RPMI8226 (cell line): ENCODE measurements at regions not wholly inside any gene's neighbourhood (a gene's known extent, or its start where the extent isn't known, plus 50 kb on each side); places are given as distances from the start of the nearest gene placed in this dataset.
A peak's percentile ranks its signal among the peaks of the same experiment; 100 is the strongest.

Source experiments
- DNase-seq: peaks from one replicate; pipeline ENCODE4 v3.0.0-alpha.2; 2015

DNA sequence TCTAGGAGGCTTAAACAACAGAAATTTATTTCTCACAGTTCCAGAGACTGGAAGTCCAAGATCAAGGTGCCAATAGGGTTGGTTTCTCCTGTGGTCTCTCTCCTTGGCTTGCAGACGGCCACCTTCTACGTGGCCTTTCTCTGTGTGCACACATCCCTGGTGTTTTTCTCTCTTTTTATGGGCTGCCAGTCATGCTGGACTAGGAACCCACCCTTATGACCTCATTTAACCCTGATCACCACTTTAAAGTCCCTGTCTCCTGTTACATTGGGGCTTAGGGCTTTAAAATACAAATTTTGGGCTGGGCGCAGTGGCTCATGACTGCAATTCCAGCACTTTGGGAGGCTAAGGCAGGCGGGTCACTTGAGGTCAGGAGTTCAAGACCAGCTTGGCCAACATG lies 157.1 kb downstream of the TLE1 start:
- no peak for DNase-seq

DNA sequence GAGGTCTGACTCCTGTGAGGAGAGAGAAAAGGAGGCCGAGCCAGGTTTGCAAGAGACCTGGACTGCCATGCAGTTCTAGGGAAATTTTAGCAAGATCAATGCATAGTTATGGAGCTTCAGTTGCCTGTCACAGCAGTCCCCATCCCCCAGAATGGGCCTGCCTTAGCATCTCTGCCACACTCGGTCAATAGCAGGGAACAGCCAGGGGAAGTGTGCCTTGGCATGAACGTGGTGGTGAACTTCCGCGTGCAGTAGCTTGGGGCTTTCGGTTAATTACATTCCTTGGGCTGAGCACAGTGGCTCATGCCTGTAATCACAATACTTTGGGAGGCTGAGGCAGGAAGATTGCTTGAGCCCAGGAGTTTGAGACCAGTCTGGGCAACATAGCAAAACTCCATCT lies 157.8 kb downstream of the TLE1 start:
- no peak for DNase-seq

GRCh38 chr9:81530846-81531245 lies 158.5 kb downstream of the TLE1 start:
- no peak for DNase-seq

DNA sequence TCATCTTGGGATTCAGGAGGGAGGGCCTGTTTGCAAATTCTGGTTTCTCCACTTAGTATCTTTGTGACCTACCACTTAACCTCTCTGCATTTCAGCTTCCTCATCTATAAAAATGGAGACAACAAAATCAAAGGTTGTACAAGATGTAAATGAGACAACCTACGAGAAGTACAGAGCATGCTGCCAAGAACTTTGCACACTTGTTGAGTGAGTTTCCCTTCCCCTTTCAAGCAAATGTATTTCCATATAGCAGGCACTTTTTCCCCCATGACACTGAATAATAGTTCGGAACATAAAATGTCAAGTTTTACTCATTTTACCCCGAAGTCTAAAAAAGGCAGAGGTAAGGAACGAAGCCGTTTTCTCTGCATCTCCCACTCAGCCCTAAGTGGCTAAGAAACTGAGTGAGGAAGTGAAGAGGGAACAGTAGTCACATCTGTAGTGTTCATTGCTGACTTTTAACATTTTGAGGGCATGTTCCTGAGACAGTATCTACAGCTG lies 159.0 kb downstream of the TLE1 start:
- no peak for DNase-seq

- DNase-seq, result no peak
These were observed 159.7 kb downstream of the TLE1 start for GRCh38 chr9:81529556-81530193.

DNA sequence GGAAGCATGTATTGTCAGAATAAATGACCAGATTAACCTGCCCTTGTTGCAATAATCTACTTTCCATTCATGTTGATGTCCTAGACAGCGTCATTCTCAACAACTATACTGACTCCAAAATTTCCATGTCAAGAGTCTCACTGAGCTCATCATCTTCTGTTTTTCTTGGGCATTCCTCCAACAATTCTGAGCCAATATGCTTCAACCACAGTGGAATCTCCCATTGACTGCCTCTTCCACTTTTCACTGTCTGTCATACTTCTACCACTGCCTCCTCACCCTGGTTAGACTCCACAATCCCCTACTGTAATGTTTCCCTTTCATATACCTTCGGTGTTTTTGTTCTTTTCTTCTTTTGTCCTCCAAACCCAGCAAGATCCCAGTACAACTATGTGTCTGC lies 162.8 kb downstream of the TLE1 start:
- no peak for DNase-seq

GRCh38 chr9:81522716-81523551 lies 166.4 kb downstream of the TLE1 start:
- DNase-seq, result peak; percentile 22

- DNase-seq, result no peak
These were observed 167.5 kb downstream of the TLE1 start for GRCh38 chr9:81521892-81522291.

DNA sequence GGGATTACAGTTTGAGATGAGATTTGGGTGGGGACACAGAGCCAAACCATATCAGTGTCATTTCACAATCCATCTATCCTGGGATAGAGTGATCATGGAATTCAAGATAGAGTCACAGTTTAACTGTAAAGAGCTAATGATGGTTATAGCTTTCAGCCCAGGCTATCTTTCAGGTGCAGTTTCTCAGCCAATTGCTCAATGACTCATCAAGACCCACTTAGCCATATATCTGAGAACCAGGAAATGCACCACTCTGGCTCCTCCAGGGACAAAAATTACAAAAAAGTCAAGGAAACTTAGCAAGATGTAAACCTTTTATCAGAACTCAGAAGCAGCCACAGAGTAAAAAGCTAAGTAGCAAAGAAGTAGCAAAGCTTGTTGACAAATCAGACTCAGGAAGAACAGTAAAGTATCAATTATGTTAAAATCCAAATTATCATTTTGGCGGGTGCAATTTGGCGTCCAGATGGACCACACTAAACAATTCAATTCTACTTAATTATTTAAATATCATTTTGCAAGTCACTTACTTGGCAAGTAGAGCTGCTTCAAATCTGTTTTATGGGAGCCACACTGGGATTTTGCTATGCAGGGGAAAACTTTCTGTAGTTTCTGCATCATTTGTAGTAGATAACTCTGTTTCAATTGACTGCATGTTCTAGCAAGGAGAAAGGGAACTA lies 169.4 kb downstream of the TLE1 start:
- DNase-seq, result no peak

DNA sequence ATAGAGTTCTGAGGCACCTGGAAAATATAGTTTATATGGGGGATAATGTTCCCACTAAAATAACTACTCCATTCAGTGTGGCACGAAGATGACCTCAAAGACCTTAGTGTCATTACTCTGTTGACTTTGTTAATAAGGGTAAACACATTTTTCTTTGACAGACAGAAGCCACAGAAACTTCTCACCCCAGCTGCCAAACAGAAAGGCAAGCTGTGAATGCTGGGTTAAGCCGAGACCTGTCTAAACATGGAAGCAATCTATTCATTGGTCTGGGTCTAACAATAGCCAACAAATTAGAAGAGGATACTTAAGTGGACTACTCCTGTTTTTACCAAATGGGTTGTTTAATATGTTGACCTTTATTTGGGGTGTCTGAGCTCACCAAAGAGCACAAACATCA lies 171.4 kb downstream of the TLE1 start:
- no peak for DNase-seq

DNA sequence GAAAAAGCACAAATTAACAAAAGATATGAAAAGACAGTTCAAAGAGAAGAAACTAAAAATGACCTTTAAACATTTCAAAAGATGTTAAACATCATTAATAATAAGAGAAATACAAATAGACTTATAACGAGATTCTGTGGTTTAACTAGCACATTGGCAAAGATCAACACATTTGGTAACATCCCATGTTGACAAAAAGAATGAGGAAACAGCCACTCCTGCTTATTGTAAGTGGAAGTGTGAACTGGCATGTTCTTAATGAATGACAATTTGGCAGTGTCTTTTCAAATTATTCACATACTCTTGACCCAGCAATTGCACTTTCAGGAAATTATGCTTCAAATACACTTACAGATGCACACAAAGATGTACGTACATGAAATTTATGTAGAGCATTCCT lies 176.3 kb downstream of the TLE1 start:
- no peak for DNase-seq

DNA sequence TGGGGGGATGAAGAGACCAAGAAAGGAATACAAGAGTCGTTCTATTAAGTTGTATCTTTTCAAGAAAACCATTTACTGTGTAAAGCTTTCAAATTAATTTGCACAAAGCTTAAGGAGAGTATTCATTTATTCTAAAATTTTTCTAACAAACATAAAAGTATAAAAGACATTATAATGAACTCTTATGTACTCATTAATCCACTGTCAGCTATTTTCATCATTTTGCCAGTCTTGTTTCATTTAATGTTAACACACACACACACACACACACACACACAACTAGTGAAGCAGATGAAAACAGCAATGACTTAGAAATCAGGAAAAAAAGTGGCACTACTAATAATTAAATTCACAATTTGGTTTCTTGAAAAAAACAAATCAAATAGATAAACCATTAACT lies 176.7 kb downstream of the TLE1 start:
- no peak for DNase-seq

GRCh38 chr9:81508476-81508875 lies 180.9 kb downstream of the TLE1 start:
- no peak for DNase-seq

GRCh38 chr9:81506941-81507864 lies 182.1 kb downstream of the TLE1 start:
- DNase-seq, result no peak

- no peak for DNase-seq
These were observed 189.8 kb downstream of the TLE1 start for GRCh38 chr9:81499594-81499993.

GRCh38 chr9:81499021-81499454 lies 190.3 kb downstream of the TLE1 start:
- no peak for DNase-seq

GRCh38 chr9:81498576-81498975 lies 190.8 kb downstream of the TLE1 start:
- no peak for DNase-seq

DNA sequence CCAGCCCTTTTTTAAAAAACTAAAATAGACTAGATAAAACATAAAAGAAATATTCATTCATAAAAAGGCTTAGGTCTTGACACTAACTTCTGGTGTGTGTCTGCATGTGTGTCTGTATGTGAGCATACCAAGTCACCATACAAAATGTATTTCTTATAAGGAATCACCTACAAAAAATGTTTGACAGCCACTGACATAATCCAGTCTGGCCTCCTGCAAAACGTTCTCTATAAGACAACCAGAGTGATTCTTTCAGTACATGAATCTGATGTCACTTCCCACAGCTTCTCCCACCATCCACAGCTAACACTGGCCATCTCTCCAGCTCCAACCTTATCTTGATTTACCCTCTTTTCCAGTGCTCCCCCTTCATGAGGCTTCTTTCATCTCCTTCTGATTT lies 192.3 kb downstream of the TLE1 start:
- no peak for DNase-seq

- no peak for DNase-seq
These were observed 196.5 kb downstream of the TLE1 start for GRCh38 chr9:81492710-81493447.

DNA sequence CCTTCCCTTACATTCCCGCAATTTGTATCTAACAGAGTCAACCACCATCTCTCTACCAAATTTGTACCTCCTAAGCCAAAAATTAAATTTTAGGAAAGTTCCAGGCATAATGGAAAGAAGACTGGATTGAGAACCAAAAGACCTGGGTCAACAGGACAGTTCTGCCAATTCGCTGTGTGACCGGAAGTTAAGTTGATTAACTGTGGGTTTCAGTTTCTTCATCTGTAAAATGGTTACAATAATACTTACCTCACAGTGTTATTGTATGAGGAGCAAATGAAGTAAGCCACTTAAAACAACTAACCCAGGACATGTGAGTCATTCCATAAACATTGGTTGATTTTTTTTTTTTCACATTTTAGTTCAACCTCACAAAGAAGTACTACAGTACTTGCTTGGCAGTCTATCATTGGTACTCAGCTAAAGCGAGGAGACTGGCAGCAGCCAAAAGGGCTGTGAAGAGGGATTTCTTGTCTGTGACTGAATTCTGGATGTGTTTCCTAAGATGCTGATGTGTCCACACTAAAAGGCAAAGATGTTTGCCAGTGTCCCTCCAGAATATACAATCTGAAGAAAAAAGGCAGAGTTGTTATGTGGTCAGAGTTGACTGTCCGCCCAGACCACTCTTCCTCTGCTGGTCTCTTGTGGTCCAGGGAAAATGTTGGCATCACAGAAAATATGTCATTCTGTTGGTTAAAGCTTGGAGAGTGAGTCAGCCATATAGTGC lies 198.6 kb downstream of the TLE1 start:
- no peak for DNase-seq

DNA sequence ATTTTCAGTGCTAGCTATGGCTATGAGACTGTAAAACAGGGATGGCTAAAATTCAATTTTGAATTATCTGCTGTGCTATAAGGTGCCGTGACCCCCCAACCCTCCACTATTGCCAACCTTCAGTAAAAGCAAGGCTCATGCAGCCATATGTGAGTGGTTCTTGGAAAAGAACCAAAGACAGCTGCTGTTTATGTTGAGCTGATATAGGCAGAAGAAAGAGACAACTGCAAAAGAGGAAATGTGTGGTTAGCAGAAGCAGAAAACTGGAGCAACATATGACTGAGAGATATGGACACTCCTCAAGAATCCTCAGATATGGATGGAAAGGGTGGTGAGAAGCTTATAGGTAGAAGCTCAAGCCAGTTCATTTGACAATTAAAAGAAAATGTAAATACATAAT lies 200.3 kb downstream of the TLE1 start:
- no peak for DNase-seq
